ENCODE measurements at regions not wholly inside any gene's neighbourhood (a gene's known extent, or its start where the extent isn't known, plus 50 kb on each side); places are given as distances from the start of the nearest gene placed in this dataset.

GRCh38 chr15:20368974-20369373 is 172.6 kb downstream of the GOLGA6L6 start:
- no TSS peak for BruUV-seq (replicated peaks)
- H3K9me3 ChIP-seq (ENCODE audit: control insufficient read depth, insufficient read depth, low read length) = peaks cover 14% of the 10 kb centered on the region
- H2BK20ac ChIP-seq (ENCODE audit: low read depth, low read length) = no peak overlapping the region
- no peaks in the 10 kb centered on the region for H3K79me1 ChIP-seq (ENCODE audit: low read depth in 1 of 2, low read length in 2 of 2)
- H3K18ac ChIP-seq (ENCODE audit: low read depth, low read length) = no peak overlapping the region
- in situ Hi-C loops (cut with MboI; ENCODE audit: low sequenced_read_pairs) (no loop called here), dilution Hi-C loops (cut with HindIII; ENCODE audit: low sequenced_read_pairs, unreplicated experiment) (no loop called here), intact Hi-C loops (cut with micrococcal nuclease) (no loop called here)
- H3K4ac ChIP-seq (ENCODE audit: low read depth, low read length) = no peak overlapping the region
- H3K14ac ChIP-seq (replicated peaks; ENCODE audit: low read depth, low read length) = no peak overlapping the region
- no peak overlapping the region for H3K4me3 ChIP-seq (ENCODE audit: insufficient read depth, low read depth, low read length)
- no peaks in the 10 kb centered on the region for H3K36me3 ChIP-seq (ENCODE audit: control insufficient read depth, insufficient read depth, low read length)
- TF ChIP-seq POLR2A (IDR thresholded peaks at IDR 0.05; ENCODE audit: low read depth, low read length) (no peak), FOS (IDR thresholded peaks at IDR 0.05; ENCODE audit: low read depth, low read length) (no peak), CHD1 (IDR thresholded peaks at IDR 0.05; ENCODE audit: low read depth, low read length) (no peak), RFX5 (IDR thresholded peaks at IDR 0.05; ENCODE audit: low read depth, low read length) (no peak), BHLHE40 (IDR thresholded peaks at IDR 0.05; ENCODE audit: low read depth, low read length) (no peak), MXI1 (IDR thresholded peaks at IDR 0.05; ENCODE audit: borderline replicate concordance, low read depth, low read length) (no peak), MAZ (IDR thresholded peaks at IDR 0.05; ENCODE audit: borderline replicate concordance, low read depth, low read length) (no peak), USF2 (IDR thresholded peaks at IDR 0.05; ENCODE audit: low read depth, low read length) (no peak), MAFK (IDR thresholded peaks at IDR 0.05; ENCODE audit: low read depth, low read length) (no peak), SMC3 (IDR thresholded peaks at IDR 0.05; ENCODE audit: low read depth, low read length) (no peak), RCOR1 (IDR thresholded peaks at IDR 0.05; ENCODE audit: insufficient replicate concordance, low read length) (no peak), RAD21 (IDR thresholded peaks at IDR 0.05; ENCODE audit: low read length) (no peak), NFE2L2 (IDR thresholded peaks at IDR 0.05; ENCODE audit: low read depth, low read length) (no peak), CTCF (conservative IDR thresholded peaks at IDR 0.05; ENCODE audit: low read depth, low read length) (no peak), CEBPB (IDR thresholded peaks at IDR 0.05; ENCODE audit: low read depth, low read length) (no peak), ELK1 (IDR thresholded peaks at IDR 0.05; ENCODE audit: borderline replicate concordance, low read depth, low read length) (no peak)
- no peaks in the 10 kb centered on the region for H3K27me3 ChIP-seq (ENCODE audit: control insufficient read depth, insufficient read depth, low read length)
- ChIA-PET POLR2A (ENCODE audit: unreplicated experiment) (no interaction called here), CTCF (no interaction called here)
- no peak overlapping the region for H3K9ac ChIP-seq (ENCODE audit: low read depth, low read length)
- ATAC-seq (ENCODE audit: low read depth) = no peak
- H2BK15ac ChIP-seq (ENCODE audit: low read depth, low read length) = no peak overlapping the region
- H3K9me1 ChIP-seq (ENCODE audit: insufficient read depth, low read length) = no peaks in the 10 kb centered on the region
- H4K20me1 ChIP-seq (ENCODE audit: insufficient read depth, low read length) = no peaks in the 10 kb centered on the region
- no CpG with 5 or more reads among the region's 1 CpG for WGBS, 2 experiments (ENCODE audit: extremely low coverage in 2 of 2, insufficient read length in 1 of 2)
- no peak overlapping the region for H2AK5ac ChIP-seq (ENCODE audit: low read depth, low read length)
- H3K4me1 ChIP-seq (ENCODE audit: control insufficient read depth, insufficient read depth, low read length) = no peaks in the 10 kb centered on the region
- H3K56ac ChIP-seq (ENCODE audit: extremely low read depth, insufficient read depth, low read length) = no peak overlapping the region
- no peak for DNase-seq
- no peak overlapping the region for H4K5ac ChIP-seq (ENCODE audit: low read depth, low read length)
- no peak overlapping the region for H4K8ac ChIP-seq (ENCODE audit: low read depth in 2 of 2, low read length in 2 of 2)
- H3K23ac ChIP-seq (ENCODE audit: low read depth, low read length) = no peak overlapping the region
- no peak overlapping the region for H3K27ac ChIP-seq (ENCODE audit: insufficient read depth, low read length)
- H2AK9ac ChIP-seq (replicated peaks; ENCODE audit: low read depth, low read length, poor library complexity) = no peak overlapping the region
- H4K91ac ChIP-seq (ENCODE audit: insufficient read depth, low read depth, low read length) = no peak overlapping the region
- H2AFZ ChIP-seq (replicated peaks; ENCODE audit: low read length, poor library complexity) = no peak overlapping the region
- H2BK5ac ChIP-seq (ENCODE audit: low read depth, low read length, poor library complexity, severe bottlenecking) = no peak overlapping the region
- H3K4me2 ChIP-seq (ENCODE audit: low read depth, low read length) = no peak overlapping the region
- H2BK120ac ChIP-seq (ENCODE audit: low read depth, low read length) = no peak overlapping the region
